Fibroblast of peridontal ligament (primary cell): ENCODE measurements at regions not wholly inside any gene's neighbourhood (a gene's known extent, or its start where the extent isn't known, plus 50 kb on each side); places are given as distances from the start of the nearest gene placed in this dataset.
A peak's percentile ranks its signal among the peaks of the same experiment; 100 is the strongest.

Experiments
- DNase-seq: peaks from one replicate; pipeline ENCODE4 v3.0.0-alpha.2; 2010; ENCODE audit errors: extremely low read depth

DNA sequence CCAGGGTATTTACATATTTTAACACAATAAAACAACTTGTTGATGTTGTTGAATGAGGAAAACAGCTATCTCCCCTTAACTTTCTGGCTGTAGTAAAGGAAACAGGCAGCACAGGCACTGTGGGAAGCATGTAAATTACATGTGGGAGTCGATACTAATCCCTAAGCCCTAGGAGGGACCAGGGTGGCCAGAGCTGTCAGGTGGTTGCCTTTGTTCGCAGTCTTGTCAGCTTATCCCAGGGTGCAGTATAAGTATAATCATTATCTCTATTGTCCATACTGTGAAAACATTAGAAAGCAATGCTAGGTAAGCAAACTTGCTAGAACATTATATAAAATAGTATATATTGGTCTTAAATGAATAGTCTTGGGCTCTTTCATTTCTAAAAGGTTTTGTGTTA lies 125.6 kb upstream of the RPS23 start:
- no peak for DNase-seq

DNA sequence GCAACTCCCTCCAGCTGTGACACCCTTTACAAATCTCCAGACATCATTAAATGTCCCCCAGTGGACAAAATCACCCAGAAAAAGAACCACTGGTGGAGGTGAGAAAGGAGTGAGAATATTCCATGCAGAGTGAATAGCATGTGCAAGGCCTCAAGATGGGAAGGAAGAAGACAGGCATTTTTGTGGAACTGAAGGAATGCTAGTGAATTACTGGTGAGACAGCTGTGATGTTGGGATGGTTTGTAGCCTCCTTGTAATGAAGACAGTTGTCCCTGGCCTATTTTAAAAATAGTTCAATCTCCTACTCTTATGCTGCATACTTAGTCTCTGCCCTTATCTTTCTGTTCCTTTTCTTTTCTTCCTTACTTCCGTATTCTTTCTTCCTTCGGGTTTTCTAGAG lies 124.9 kb upstream of the RPS23 start:
- DNase-seq: no peak

DNA sequence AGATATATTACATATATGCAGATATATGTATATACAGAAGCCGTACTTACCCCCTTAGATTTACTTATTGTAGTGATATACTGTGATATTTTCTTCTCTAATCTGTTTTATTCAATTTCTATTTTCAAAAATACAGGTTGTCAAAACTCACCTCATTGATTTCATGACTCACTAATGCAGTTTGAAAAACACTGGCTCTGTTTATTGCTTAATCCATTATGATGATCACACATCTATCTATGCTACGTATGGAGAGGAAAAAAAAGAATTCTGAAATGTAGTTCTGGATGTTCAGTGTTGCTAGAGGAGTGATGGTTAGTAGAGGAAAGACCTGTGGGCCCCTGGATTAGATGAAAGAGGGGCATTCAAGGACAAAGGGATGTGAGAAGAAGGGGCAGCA lies 121.0 kb upstream of the RPS23 start:
- no peak for DNase-seq

DNA sequence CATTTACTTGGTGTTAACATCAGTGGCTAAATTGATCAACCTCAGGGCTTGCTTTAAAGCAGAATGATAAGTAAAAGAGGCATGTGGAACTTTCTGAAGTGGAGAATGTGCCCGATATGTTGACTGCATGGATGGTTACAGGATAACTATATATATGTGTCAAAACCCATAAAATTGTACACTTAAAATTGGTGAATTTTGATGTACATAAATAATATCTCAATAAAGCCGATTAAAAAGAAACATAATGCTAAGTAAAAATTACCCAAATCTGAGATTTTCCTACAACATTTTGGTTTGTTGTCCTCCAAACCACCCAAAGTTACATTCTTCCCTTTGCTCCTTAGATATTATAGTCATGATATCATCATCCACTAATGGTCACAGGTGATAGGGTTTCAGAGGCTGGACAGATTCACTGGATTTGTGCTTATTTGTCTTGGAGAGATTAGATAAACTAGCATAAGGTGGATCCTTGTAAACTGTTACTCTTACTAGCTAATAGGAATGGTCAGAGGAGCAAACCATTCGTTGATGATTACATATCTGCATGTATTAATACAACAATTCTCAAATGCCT lies 119.7 kb upstream of the RPS23 start:
- no peak for DNase-seq

DNA sequence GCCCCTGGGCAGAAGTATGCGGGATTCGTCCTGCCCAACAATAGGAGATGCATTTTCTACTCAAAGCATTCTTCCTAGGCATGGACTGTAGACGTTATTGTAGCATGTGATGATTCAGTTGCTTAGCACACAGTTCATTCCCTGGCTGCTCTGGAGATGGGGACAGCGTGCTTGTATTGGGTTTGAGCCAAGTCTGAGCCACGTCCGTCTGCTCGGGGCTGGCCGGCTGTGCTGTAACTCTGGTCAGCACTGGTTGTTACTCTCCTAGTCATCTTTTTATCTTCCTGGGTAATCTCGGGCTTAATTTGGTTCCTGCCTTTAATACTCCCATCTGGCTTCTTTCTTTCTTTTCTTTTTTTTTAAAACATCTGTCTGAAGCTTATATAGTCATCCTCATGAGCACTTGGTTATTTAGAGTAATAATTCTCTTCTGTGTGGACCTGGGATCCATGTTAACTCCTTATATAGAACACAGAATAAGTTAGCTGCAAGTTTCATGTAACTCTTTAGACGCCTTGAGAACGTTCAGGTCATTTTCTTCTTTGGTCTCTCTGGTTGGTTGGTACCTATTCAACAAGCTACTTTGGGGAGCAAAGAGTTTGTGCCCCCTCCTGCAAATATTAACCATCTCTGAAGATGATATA lies 118.8 kb upstream of the RPS23 start:
- peak; percentile 98 for DNase-seq

DNA sequence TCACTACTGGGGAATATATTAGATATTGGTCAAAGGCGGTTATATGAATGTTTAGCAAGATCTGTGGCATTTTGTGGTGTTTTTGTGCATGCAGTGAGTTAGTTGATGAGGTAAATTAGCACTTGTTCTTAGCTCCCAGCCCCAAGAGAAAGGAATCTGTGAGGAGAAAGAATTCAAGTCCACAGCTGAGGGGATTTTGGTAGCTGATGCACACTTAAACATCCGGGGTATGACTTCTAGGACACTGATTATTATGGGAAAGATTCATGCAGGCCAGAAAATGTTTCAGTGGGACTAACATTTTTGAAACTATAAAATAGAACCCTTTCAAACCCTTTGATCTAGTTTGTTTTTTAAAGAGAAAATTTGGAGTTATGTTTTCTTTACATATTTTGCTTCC lies 118.2 kb upstream of the RPS23 start:
- peak; percentile 47 for DNase-seq

DNA sequence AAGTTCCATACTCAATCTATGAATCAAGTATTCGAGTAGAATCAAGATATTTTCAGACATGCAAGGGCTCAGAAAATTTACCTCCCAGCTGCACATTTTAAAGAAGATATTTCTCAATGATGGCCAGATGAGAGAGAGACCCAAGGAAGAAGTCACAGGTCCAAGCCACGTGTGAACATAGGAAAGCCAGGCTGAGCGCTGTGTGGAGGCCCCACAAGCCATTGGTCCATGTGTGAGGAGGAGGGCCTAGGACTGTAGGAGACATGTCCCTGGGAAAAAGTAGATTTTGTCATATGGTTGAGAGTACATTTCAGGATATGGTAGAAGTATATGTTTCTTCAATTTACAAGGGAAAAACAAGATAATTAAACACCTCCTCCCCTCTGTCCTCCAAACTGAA lies 115.8 kb upstream of the RPS23 start:
- DNase-seq: no peak

DNA sequence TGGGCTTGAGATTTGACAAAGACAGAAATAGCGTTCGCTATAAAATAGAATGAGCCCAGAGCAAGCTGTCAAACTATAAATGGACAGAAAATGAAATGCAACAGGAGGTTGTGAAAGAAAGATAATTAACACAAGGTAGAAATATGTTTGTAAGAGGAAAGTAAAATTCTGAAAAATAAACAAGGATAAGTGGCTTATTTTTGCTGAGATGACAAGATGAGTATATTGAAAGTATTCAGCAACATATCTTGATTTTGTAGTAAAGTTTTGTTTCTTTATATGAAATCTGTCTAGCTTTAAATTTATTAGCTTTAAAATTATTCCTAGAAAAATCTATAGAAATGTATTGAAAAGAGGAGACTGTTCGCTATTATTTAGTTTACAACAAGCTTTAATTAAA lies 111.9 kb upstream of the RPS23 start:
- DNase-seq: no peak

DNA sequence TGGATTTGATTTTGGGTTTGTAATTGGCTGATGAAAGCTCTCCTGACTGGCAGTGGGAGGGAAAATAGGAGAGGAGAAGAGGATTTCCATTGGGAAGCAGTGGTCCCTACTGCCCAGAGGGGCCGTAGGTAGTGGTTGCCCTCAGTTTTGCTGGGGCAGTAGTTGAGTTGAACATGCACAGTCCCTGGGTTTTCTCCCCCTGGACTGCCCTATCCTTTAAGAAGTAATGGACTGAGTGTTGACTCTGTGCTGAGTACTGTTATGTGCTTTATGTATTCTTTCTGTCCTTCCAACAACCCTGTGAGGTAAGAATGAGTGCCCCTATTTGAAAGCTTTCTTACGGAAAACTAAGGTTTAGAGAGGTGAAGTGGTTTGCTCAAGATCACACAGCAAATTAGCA lies 111.2 kb upstream of the RPS23 start:
- no peak for DNase-seq

DNA sequence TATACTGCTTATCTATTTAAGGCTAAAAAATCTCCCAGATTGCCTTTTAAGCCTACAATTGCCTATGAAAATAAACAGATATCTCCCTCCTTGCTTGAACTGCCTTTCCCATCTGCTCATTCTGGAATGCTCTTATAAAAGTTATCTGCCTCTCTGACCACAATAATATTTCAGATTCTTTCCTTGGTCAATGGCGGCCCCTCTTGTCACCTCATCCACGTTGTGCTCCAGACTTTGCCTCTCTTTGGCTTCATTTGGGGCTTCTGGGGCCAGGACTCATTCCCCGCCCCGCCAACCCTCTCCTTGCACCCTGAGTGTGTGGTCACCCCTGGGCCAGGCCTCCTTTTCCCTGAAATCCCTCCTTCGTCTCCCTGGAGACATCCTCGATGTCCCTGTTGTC lies 110.0 kb upstream of the RPS23 start:
- DNase-seq: peak; percentile 73

DNA sequence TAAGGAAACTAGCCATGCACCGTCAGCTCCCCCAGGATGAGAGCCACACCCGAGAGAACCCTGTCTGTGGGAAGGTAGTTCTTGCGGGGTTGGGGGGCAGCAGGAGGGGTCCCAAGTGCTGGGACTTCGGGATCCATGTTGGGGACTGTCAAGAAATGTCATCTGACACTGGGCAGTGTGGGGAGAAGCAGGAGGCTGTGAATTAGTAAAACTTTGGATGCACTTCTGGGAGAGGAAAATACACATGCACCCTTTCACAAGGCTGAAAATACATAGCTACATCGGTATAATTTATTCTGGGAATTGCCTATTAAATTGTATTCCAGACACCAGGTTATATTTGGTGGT lies 109.6 kb upstream of the RPS23 start:
- DNase-seq: no peak

DNA sequence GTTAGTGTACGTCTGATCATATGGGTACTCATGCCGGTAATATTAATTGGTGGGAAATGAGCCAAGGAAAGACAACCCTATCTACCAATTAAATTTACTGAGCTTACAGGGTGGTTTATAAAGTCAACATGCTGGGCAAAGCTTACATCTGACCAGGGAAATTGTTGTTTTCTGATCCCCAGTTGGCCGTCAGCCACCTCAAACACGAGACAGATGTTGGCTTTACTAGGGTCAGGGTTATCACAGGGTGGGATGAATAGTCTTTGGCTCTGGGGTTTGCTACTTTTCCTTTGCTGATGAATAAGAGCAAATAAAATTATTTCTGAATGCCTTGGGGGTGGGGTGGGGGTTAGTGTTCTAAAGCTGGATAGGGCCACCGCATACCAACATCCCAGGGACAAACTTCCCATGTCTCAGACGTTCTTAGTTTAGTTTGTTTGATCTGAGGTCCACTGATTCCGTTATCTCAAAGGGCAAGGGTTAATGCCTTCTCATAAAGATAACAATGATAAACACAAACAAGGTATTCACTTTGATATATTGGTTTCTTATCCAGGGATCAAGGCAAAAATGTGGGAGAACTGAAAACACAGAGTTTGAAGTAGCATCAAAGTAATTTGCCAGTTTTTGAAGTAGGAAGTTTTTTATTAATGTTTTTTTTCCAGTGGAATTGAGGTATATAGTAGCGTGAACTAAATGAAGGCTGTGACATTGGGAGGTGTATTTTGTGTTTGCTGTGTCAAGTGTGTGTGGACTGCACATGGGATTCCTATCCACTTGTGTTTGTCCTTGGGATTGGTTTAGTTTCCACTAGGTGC lies 109.1 kb upstream of the RPS23 start:
- peak; percentile 20 for DNase-seq

DNA sequence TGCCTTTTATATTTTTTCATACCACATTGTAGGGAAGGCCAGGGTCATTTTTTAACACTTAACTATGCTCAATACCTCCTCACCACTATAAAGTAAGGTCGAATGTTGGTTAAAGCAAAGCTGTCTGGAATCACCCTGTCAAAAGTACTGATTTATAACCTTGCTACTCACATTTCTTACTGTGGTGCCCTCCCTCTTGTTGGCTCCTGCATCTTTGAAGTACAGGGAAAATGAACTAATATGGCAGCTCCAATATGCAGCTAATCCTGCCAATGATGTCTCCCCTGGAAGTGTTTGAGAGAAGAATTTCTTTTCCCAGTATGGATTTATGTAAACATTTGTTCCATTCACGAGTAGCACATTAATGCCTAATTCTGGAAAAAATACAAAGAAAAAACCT lies 108.4 kb upstream of the RPS23 start:
- DNase-seq: no peak

DNA sequence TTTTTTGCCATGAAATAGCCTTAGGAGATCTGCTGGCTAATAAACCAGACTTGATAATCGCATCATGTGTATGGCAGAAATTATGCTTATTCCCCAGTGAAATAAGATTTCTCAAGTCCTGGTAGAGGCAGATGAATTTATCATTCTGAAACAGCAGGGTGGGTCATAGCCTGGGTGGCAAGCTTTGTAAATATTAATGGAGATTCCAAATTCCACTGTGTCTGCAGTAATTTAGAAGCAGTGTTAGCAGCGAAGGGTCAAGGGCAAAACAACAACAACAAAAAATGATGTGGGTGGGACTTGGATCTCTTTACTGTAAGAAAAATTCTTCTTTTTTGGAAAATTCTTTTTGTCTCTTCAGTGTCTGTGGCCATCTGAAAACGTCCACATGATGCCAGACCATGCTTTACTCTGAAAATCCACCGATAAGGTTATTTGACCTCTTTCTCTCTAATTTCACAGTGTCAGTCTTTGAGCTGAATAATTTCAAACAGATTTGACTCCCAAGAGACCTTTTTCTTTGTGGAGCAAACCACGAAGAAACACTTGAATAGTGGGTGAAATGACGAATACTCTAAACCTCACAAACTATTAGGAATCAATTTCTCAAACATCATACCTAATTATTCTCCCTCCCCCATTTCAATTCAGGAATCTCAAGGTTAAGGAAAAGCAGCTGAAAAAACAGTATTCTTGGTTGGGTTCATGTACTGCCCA lies 106.0 kb upstream of the RPS23 start:
- DNase-seq: peak; percentile 17

DNA sequence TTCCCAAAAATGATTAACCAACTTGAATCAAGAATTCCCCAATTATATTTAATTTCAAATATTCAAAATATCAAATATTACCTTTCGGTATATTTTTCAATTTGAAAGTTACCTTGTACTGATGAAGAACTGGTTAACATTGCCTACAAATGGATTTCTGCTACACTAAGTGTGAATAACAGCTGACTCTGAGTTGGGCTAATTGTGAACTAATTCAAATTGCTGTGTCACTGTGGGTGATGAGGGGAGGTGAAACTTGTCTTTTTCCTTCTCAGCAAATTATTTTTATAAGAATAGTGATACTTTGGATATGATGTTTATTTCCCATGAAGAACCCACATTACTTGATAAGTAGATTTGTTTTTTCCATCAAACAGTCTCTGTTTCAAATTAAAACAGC lies 103.4 kb upstream of the RPS23 start:
- no peak for DNase-seq

DNA sequence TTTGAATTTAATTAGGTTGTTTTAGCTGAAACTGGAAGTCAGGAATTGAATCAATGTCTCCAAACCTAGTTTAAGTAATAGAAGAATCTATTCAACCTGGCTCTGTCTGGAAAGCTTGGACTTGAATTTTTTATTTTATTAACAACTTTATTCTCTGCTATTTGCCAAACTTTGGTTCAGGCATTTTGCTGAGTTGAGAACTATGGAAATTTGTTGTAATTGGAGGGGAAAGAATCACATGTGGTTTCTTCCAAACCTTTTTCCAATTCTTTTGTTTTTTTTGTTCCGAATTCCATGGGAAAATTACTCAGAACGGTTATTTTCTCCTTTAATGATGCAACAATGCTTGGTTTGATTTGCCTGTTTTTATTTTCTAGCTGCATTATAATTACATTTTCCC lies 98.2 kb upstream of the RPS23 start:
- DNase-seq: no peak

DNA sequence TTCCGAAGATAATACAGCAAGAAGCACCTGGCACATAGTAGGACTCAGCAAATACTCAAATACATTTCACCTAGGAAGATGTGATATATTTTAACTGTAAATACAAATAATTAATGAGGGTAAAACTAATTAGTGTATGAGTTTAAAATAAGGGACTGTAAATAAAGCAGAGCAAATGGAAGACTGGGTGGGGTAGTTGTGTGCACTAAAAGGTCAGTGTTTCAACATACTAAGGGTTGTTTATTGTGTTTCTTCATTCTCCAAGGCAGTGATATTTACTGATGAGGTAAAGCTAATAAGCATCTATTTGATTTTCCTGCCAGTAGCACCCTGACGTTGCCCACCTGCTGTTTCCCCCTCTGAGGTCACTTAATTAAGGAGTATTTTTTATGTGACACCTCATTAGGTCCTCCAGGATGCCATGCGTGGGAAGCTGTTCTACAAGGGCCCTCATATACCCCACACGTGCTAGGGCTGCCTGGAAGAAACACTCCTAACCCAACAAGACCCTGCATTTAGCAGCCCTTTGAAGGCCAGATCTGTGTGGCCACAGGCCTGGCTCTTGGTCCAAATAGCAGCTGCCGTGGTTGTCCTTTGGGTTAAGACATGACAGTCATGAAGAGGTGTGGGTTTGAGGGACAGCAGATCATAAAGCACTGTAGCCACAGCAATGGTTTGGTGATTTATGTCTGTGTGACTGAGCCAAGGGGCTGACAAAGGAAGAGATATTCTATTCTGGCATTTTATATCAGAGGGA lies 97.5 kb upstream of the RPS23 start:
- DNase-seq: no peak

DNA sequence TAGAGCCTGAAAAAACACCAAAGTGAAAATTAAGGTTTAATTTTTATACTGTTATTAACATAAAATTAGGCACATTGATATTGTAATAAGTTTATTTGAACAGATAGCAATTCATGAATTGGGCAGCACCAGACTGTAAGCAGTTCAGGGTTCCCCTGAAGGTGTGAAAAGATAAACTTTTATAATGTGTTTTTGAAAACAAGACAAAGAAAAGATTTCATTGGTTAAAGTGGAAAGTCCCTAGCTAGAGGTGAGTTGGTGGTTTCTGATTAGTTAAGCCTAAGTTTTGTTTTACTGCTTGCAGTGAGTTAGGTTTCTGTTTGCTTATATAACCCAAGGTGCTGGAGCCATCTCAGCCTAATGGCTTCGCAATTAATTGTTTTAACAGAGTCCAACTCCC lies 96.5 kb upstream of the RPS23 start:
- no peak for DNase-seq

DNA sequence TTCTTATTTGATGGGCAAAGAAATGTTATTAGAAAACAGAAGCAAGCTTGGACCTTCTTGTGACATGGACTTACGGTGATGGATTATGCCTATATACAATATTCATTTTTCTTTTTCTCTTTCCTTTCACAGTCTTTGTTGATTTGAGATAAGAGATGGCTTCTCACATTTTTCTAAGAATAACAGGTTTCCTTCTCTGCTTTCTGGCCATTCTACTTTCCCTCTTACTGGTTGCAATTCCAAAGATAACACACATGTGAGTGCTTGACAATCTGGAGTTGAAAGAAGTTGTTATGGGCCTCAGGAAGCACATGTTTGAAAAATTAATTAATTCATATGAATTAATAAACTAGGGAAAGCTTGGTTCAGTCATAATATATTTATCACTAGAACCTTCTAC lies 89.8 kb upstream of the RPS23 start:
- DNase-seq: no peak

DNA sequence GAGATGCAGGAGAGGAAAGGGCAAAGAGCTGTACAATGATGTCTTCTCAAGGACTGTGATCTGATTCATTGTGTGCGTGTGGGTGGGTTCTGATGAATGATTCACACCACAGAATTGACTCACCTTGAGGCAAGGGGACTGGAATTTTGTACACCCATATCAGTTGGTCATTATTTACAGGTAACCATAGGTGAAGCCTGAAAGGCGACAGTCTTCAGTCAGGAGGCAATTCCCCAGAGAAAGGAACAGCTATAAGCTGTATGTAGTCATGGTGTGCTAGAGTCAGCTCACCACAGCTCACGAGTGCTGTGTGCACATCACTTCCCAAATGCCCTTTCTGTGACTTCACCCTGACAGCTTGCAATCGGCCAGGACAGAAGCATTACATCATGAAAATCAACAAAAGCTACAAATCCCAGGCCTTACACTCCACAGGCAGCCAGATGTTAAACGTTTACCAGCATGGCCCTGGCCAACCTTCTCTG lies 87.6 kb upstream of the RPS23 start:
- DNase-seq: peak; percentile 67

DNA sequence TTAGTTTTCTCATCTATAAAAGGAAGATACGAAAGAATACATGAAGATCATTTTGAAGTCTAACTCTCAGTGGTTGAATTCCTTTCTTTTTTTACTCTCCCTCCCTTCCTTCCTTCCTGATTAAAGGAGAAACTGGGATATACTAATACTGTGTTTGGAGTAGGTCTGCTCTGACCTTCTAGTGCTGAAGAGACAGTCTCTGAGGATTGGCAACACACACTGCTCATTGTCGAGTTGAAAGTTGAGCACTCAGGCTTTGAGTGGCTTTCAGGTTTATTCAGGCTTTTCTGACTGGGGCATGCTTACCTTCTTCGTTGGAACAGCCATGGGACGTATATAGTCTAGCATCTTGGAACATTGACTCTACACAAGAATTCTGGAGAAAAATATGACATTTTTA lies 86.9 kb upstream of the RPS23 start:
- DNase-seq: no peak

DNA sequence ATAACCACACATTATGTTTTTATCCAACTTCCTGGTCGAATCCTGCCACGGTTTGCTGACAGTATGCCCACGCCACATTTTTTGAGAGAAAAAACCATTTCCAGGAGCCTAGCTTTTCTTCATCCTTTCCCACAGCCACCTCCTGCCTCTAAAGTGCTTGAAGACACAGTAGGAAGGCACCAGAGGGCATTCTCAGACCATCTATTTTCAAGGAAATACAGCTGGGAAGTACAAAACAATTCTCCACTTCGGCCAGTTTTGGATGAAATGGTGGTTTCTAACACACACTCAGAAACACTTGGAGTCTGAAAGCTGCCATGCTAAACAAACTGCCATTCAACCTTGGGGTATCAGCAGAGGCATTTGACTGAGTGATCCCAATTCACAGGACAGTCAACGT lies 86.3 kb upstream of the RPS23 start:
- DNase-seq: peak; percentile 93
